HepG2 (cell line): ENCODE measurements at regions not wholly inside any gene's neighbourhood (a gene's known extent, or its start where the extent isn't known, plus 50 kb on each side); places are given as distances from the start of the nearest gene placed in this dataset.

Experiments used
- ATAC-seq: fragments of 200-7000 bp; cut with Tn5 transposase; 3 replicates; pipeline ENCODE4 v1.9.1; 2020; ENCODE audit warnings: mild to moderate bottlenecking, moderate library complexity
- BruUV-seq: library from RNA; stranded (reverse); fragments of 400-500 nt; replicated peaks from 2 replicates; lab custom pipeline; 2021; lab: Mats Ljungman, UMichigan
- CTCF ChIA-PET: fragments of 300-600 bp; formaldehyde crosslinking; extraction: SDS; loops from one replicate; lab custom pipeline; 2021; ENCODE audit warnings: low total read pairs, inconsistent platforms, low intra/inter-chr PET ratio; lab: Yijun Ruan, JAX
- POLR2A ChIA-PET: fragments of 350-600 bp; sonication (Branson Sonifier 250); formaldehyde crosslinking; loops from one replicate; lab custom pipeline; 2020; ENCODE audit warnings: antibody characterized with exemption, inconsistent platforms; lab: Yijun Ruan, JAX
- DNase-seq: peaks from one replicate; pipeline ENCODE4 v3.0.0-alpha.2; 2015; ENCODE audit warnings: low spot score
- FAIRE-seq: peaks from 3 replicates; lab custom pipeline; 2011; peaks lifted over from hg19 to GRCh38; lab: Jason Lieb, UNC
- H2AFZ ChIP-seq: one replicate; pipeline ENCODE4 v1.6.1; 2011; ENCODE audit warnings: low read length, inconsistent platforms
- H3K27ac ChIP-seq: fragments of 300-600 bp; 3 replicates; pipeline ENCODE4 v1.8.0; 2011; ENCODE audit warnings: mixed run types, mild to moderate bottlenecking, mixed read lengths, low read length, inconsistent platforms; ENCODE audit not compliant: insufficient read depth; ENCODE audit errors: extremely low read length
- H3K27me3 ChIP-seq, 2 experiments: fragments of 200-600 bp in 1 of 2; 2 replicates in 1 of 2; 3 replicates in 1 of 2; pipeline versions ENCODE4 v1.6.0 to v1.8.0; 2011; ENCODE audit warnings: low read length in 2 of 2, mild to moderate bottlenecking in 2 of 2, moderate library complexity in 2 of 2, inconsistent platforms in 1 of 2; ENCODE audit not compliant: insufficient read depth in 2 of 2, control insufficient read depth in 1 of 2
- H3K36me3 ChIP-seq, 2 experiments: fragments of 200-600 bp in 1 of 2; replicated peaks in 1 of 2; 2 replicates in 1 of 2; 3 replicates in 1 of 2; pipeline versions ENCODE4 v1.5.1 to v1.8.0; 2011; ENCODE audit warnings: low read length in 2 of 2, inconsistent platforms in 1 of 2; ENCODE audit not compliant: insufficient read depth in 2 of 2, control insufficient read depth in 1 of 2
- H3K4me1 ChIP-seq: 2 replicates; pipeline ENCODE4 v1.5.1; 2012; ENCODE audit warnings: low read length, inconsistent platforms; ENCODE audit not compliant: insufficient read depth
- H3K4me2 ChIP-seq: 2 replicates; pipeline ENCODE4 v1.6.0; 2011; ENCODE audit warnings: low read depth, low read length, inconsistent platforms
- H3K4me3 ChIP-seq, 3 experiments: fragments of 200-600 bp in 1 of 3; sonication (generic), shearing (Covaris generic) in 1 of 3; replicated peaks in 1 of 3; 2 replicates each; pipeline ENCODE4 v1.5.1; 2011 to 2016; ENCODE audit warnings: low read length in 3 of 3, inconsistent platforms in 2 of 3, low read depth in 2 of 3, mild to moderate bottlenecking in 2 of 3, control low read depth in 1 of 3, mixed read lengths in 1 of 3; ENCODE audit not compliant: insufficient read depth in 1 of 3
- H3K79me2 ChIP-seq: one replicate; pipeline ENCODE4 v1.6.1; 2011; ENCODE audit warnings: low read length, inconsistent platforms; ENCODE audit not compliant: insufficient read depth
- H3K9ac ChIP-seq: 2 replicates; pipeline ENCODE4 v1.6.0; 2011; ENCODE audit warnings: mild to moderate bottlenecking, low read depth, low read length, inconsistent platforms; ENCODE audit not compliant: insufficient read depth
- H3K9me3 ChIP-seq: 2 replicates; pipeline ENCODE4 v1.5.1; 2012; ENCODE audit warnings: mild to moderate bottlenecking, low read length
- H4K20me1 ChIP-seq: 2 replicates; pipeline ENCODE4 v1.6.0; 2011; ENCODE audit warnings: inconsistent platforms, mild to moderate bottlenecking, low read length, moderate library complexity; ENCODE audit not compliant: insufficient read depth
- MNT ChIP-seq: fragments of 450-650 bp; IDR thresholded peaks from 2 replicates; pipeline ENCODE4 v1.6.1; 2016
- REST ChIP-seq, 2 experiments: IDR thresholded peaks; 2 replicates each; pipeline ENCODE4 v1.6.1; 2011 to 2012; ENCODE audit warnings: low read length in 2 of 2, borderline replicate concordance in 1 of 2, low read depth in 1 of 2, mild to moderate bottlenecking in 1 of 2, moderate library complexity in 1 of 2
- ZBTB10 ChIP-seq: sonication (generic); formaldehyde crosslinking; IDR thresholded peaks from 2 replicates; pipeline ENCODE4 v1.4.0; 2020; ENCODE audit warnings: missing genetic modification reagents, borderline replicate concordance
- WGBS: methylation state at CpG from one replicate; pipeline ENCODE4 v1.1.6; 2017; ENCODE audit warnings: low lambda C conversion rate; 5-methylcytosine and 5-hydroxymethylcytosine counted together
- in situ Hi-C: cut with HindIII; loops from 2 replicates; pipeline ENCODE4 v1.10.0; 2017; ENCODE audit warnings: low pct_unique_long_range_greater_than_20kb; ENCODE audit not compliant: extremely low pct_ligation_motif_present
- intact Hi-C: fragments of 100-400 bp; cut with micrococcal nuclease; formaldehyde crosslinking; loops from one replicate; pipeline ENCODE4 v1.10.0; 2022; ENCODE audit not compliant: unreplicated experiment

DNA sequence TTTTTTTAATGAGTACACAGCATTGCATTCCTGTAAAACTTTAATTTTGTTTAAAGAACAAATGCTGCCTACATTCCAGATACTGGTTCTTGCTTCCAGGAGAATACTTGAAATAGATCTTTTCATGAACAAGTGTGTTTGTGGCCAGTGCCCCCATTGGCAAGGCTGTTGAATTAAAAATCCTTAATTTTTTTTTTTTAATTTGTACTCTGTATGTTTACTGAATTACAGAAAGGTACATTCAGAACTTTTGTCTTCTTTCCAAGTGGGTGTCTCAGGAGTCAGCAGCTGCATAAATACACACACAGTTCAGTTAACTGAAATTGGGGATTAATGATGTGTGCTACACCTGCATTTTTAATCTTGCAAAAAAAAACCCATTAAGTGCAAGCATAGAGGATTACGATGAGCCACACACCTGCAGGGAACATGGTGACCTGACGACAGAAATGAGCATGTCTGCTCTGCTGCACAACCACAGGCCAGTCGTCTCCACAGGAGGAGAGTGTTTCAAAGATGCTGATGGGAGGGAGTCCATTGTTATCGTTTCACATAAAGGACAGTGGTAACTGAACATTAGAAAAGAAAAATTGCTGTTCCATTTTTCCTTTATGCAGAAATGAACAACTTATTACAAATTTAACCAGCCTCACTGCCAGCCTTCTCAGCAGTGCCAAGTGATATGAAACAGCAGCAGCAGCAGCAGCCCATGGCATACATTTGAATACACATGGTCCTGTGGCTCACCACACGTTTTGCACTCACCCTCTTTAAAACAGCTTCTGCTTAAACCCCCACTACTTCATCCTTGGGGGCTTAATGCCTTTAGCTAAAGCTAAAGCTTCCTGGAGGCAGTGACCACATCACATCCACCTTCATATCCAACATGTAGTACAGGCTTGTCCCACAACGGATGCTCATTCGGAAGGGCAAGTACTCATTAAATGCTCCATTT lies 72.3 kb upstream of the RFC3 start:
- no TSS peak for BruUV-seq
- peaks cover 0 to 8% of the 10 kb centered on the region in 2 experiments; a peak in 2 of 5 replicates for H3K27me3 ChIP-seq
- H3K4me1 ChIP-seq, result no peaks in the 10 kb centered on the region
- H4K20me1 ChIP-seq, result no peaks in the 10 kb centered on the region
- CTCF ChIA-PET, result no interaction called here
- no peak overlapping the region for H3K27ac ChIP-seq
- intact Hi-C loops, result no loop called here
- TF ChIP-seq REST (IDR thresholded peaks at IDR 0.05; ENCODE audit: borderline replicate concordance in 1 of 2, low read depth in 1 of 2, low read length in 2 of 2) (no peak), ZBTB10 (no peak), MNT (0 out of 2 replicates have a peak, but pooled peaks have one; percentile 8)
- TF ChIP-seq, all 625 proteins: peak for 1
- DNase-seq (no peak), ATAC-seq (no peak), FAIRE-seq (no peak)
- in situ Hi-C loops, result no loop called here
- Histone ChIP-seq H3K4me2 (no peak overlapping the region), H2AFZ (no peak overlapping the region), H3K36me3 (no peaks in the 10 kb centered on the region), H3K4me3 (no peak overlapping the region), H3K9me3 (no peaks in the 10 kb centered on the region), H3K9ac (no peak overlapping the region), H3K79me2 (no peaks in the 10 kb centered on the region)
- POLR2A ChIA-PET, result no interaction called here
- WGBS, result 42% methylated on average over 7 of the region's 7 CpGs
